Thyroid gland (tissue), 4 donors: ENCODE measurements at regions not wholly inside any gene's neighbourhood (a gene's known extent, or its start where the extent isn't known, plus 50 kb on each side); places are given as distances from the start of the nearest gene placed in this dataset.
"Not testable (repeated sequence)": the region's sequence is repeated elsewhere in the genome, so short reads cannot be mapped to it uniquely, and the experiment has no call there.

Experiments used
- CTCF ChIP-seq, 6 experiments: fragments of 200-600 bp in 3 of 6; fragments of 450-650 bp in 3 of 6; sonication (generic) in 3 of 6; IDR thresholded peaks; one replicate each; pipeline ENCODE4 v1.5.1; 2016 to 2019; ENCODE audit warnings: antibody characterized with exemption in 6 of 6, mild to moderate bottlenecking in 2 of 6, inconsistent platforms in 1 of 6, moderate library complexity in 1 of 6
- POLR2A ChIP-seq, 2 donors: fragments of 450-650 bp; IDR thresholded peaks; one replicate each; pipeline ENCODE4 v1.6.1; 2017; ENCODE audit warnings: antibody characterized with exemption in 2 of 2, mild to moderate bottlenecking in 2 of 2, moderate library complexity in 1 of 2

DNA sequence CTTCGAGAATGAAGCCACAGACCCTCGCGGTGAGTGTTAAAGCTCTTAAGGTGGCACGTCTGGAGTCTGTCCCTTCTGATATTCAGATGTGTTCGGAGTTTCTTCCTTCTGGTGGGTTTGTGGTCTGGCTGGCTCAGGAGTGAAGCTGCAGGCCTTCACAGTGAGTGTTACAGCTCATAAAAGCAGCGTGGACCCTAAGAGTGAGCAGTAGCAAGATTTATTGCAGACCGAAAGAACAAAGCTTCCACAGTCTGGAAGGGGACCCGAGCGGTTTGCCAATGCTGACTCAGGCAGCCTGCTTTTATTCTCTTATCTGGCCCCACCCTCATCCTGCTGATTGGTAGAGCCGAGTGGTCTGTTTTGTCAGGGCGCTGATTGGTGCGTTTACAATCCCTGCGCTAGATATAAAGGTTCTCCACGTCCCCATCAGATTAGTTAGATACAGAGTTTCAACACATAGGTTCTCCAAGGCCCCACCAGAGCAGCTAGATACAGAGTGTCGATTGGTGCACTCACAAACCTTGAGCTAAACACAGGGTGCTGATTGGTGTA lies 758.1 kb downstream of the SLC6A15 start:
- TF ChIP-seq CTCF, POLR2A (IDR thresholded peaks at IDR 0.05): not testable (repeated sequence)
